Trophoblast cell (in vitro differentiated cells and primary cell): ENCODE measurements at regions not wholly inside any gene's neighbourhood (a gene's known extent, or its start where the extent isn't known, plus 50 kb on each side); places are given as distances from the start of the nearest gene placed in this dataset.

Source experiments
- DNase-seq, 2 donors: peaks; one replicate each; pipeline ENCODE4 v3.0.0-alpha.2; 2016
- H2AFZ ChIP-seq: 2 replicates; pipeline ENCODE4 v1.6.1; 2013; ENCODE audit warnings: low read length, moderate library complexity, mild to moderate bottlenecking; ENCODE audit not compliant: insufficient read depth, poor library complexity
- H2AK5ac ChIP-seq: 2 replicates; pipeline ENCODE4 v1.6.1; 2013; ENCODE audit warnings: mild to moderate bottlenecking, low read length
- H2BK120ac ChIP-seq: 2 replicates; pipeline ENCODE4 v1.6.1; 2013; ENCODE audit warnings: low read length, mild to moderate bottlenecking, moderate library complexity; ENCODE audit not compliant: insufficient read depth, poor library complexity
- H2BK12ac ChIP-seq: 2 replicates; pipeline ENCODE4 v1.6.1; 2013; ENCODE audit warnings: mild to moderate bottlenecking, low read length, moderate library complexity
- H2BK5ac ChIP-seq: 2 replicates; pipeline ENCODE4 v1.6.1; 2013; ENCODE audit warnings: low read length, low read depth, moderate library complexity, mild to moderate bottlenecking; ENCODE audit not compliant: poor library complexity
- H3K14ac ChIP-seq: 2 replicates; pipeline ENCODE4 v1.6.1; 2013; ENCODE audit warnings: mild to moderate bottlenecking, low read length
- H3K18ac ChIP-seq: 2 replicates; pipeline ENCODE4 v1.6.1; 2013; ENCODE audit warnings: mild to moderate bottlenecking, low read length
- H3K23ac ChIP-seq: 2 replicates; pipeline ENCODE4 v1.6.1; 2013; ENCODE audit warnings: low read length
- H3K27ac ChIP-seq: 2 replicates; pipeline ENCODE4 v1.5.1; 2013; ENCODE audit warnings: low read depth, mild to moderate bottlenecking, inconsistent platforms, low read length, moderate library complexity
- H3K27me3 ChIP-seq: 2 replicates; pipeline ENCODE4 v1.6.1; 2013; ENCODE audit warnings: inconsistent platforms, mild to moderate bottlenecking, low read length, moderate library complexity; ENCODE audit not compliant: insufficient read depth
- H3K36me3 ChIP-seq, 2 experiments: 1 replicate in 1 of 2; 2 replicates in 1 of 2; pipeline ENCODE4 v1.6.1; 2013; ENCODE audit warnings: low read length in 2 of 2, mild to moderate bottlenecking in 2 of 2, moderate library complexity in 1 of 2; ENCODE audit not compliant: insufficient read depth in 2 of 2, control insufficient read depth in 1 of 2
- H3K4ac ChIP-seq: 2 replicates; pipeline ENCODE4 v1.6.1; 2013; ENCODE audit warnings: low read depth, mild to moderate bottlenecking, low read length, moderate library complexity
- H3K4me1 ChIP-seq, 2 experiments: 1 replicate in 1 of 2; 2 replicates in 1 of 2; pipeline ENCODE4 v1.6.1; 2013; ENCODE audit warnings: low read length in 2 of 2, mild to moderate bottlenecking in 2 of 2, moderate library complexity in 1 of 2; ENCODE audit not compliant: insufficient read depth in 2 of 2, control insufficient read depth in 1 of 2
- H3K4me2 ChIP-seq: 2 replicates; pipeline ENCODE4 v1.6.1; 2013; ENCODE audit warnings: inconsistent platforms, mild to moderate bottlenecking, low read length, moderate library complexity
- H3K4me3 ChIP-seq: 2 replicates; pipeline ENCODE4 v1.5.1; 2013; ENCODE audit warnings: mild to moderate bottlenecking, low read depth, low read length, inconsistent platforms
- H3K79me1 ChIP-seq: one replicate; pipeline ENCODE4 v1.6.1; 2013; ENCODE audit warnings: low read length
- H3K79me2 ChIP-seq: 2 replicates; pipeline ENCODE4 v1.6.1; 2013; ENCODE audit warnings: low read length, mild to moderate bottlenecking; ENCODE audit not compliant: control insufficient read depth, insufficient read depth, poor library complexity
- H3K9ac ChIP-seq: 2 replicates; pipeline ENCODE4 v1.6.1; 2013; ENCODE audit warnings: mild to moderate bottlenecking, low read length
- H3K9me3 ChIP-seq: 2 replicates; pipeline ENCODE4 v1.6.1; 2013; ENCODE audit warnings: low read depth, mild to moderate bottlenecking, control low read depth, inconsistent platforms, low read length; ENCODE audit not compliant: insufficient read depth
- H4K12ac ChIP-seq: 2 replicates; pipeline ENCODE4 v1.6.1; 2013; ENCODE audit warnings: low read depth, mild to moderate bottlenecking, low read length, moderate library complexity
- H4K8ac ChIP-seq: 2 replicates; pipeline ENCODE4 v1.6.1; 2013; ENCODE audit warnings: low read depth, mild to moderate bottlenecking, low read length, moderate library complexity
- H4K91ac ChIP-seq: one replicate; pipeline ENCODE4 v1.6.1; 2013; ENCODE audit warnings: low read depth, mild to moderate bottlenecking, low read length, moderate library complexity
- WGBS: extraction: QIAGEN DNeasy Blood & Tissue Kit; methylation state at CpG from one replicate; pipeline ENCODE4 v1.1.7; 2013; ENCODE audit warnings: missing lambda C conversion rate; ENCODE audit not compliant: insufficient read length, insufficient coverage; ENCODE audit errors: extremely low coverage; 5-methylcytosine and 5-hydroxymethylcytosine counted together

- H3K18ac ChIP-seq, result no peak overlapping the region
- H3K23ac ChIP-seq, result no peak overlapping the region
- H3K4me2 ChIP-seq, result no peak overlapping the region
- no peak overlapping the region for H3K27ac ChIP-seq
- H2BK5ac ChIP-seq, result no peak overlapping the region
- no peak overlapping the region for H2BK120ac ChIP-seq
- no peaks in the 10 kb centered on the region for H3K79me1 ChIP-seq
- H4K91ac ChIP-seq, result no peak overlapping the region
- no peak overlapping the region for H3K4ac ChIP-seq
- no peak overlapping the region for H4K8ac ChIP-seq
- no peak overlapping the region for H2AK5ac ChIP-seq
- no peak overlapping the region for H3K14ac ChIP-seq
- H3K36me3 ChIP-seq, result no peaks in the 10 kb centered on the region
- H3K9me3 ChIP-seq, result no peaks in the 10 kb centered on the region
- no peak overlapping the region for H3K4me3 ChIP-seq
- no peak overlapping the region for H2AFZ ChIP-seq
- H4K12ac ChIP-seq, result no peak overlapping the region
- WGBS, result no CpG with 5 or more reads among the region's 1 CpG
- H3K79me2 ChIP-seq, result no peaks in the 10 kb centered on the region
- H3K4me1 ChIP-seq, result no peaks in the 10 kb centered on the region
- H2BK12ac ChIP-seq, result no peak overlapping the region
- H3K9ac ChIP-seq, result no peak overlapping the region
- DNase-seq, result no peak
- H3K27me3 ChIP-seq, result no peaks in the 10 kb centered on the region
Measured at GRCh38 chr7:52465216-52465615, 570.2 kb upstream of the POM121L12 start.

GRCh38 chr7:52463341-52463740 is 572.1 kb upstream of the POM121L12 start:
- Histone ChIP-seq H2AFZ (no peak overlapping the region), H4K8ac (no peak overlapping the region)

GRCh38 chr7:52462474-52462873 is 573.0 kb upstream of the POM121L12 start:
- H2BK120ac ChIP-seq, result no peak overlapping the region
- no peak overlapping the region for H3K9ac ChIP-seq
- H3K79me2 ChIP-seq, result no peaks in the 10 kb centered on the region
- no peak overlapping the region for H2AFZ ChIP-seq
- H3K23ac ChIP-seq, result no peak overlapping the region
- H3K4me3 ChIP-seq, result no peak overlapping the region
- H3K18ac ChIP-seq, result no peak overlapping the region
- no peak overlapping the region for H3K27ac ChIP-seq
- DNase-seq, result no peak
- no peak overlapping the region for H3K4me2 ChIP-seq
- H2BK12ac ChIP-seq, result no peak overlapping the region
- no peaks in the 10 kb centered on the region for H3K79me1 ChIP-seq
- no peak overlapping the region for H3K4ac ChIP-seq
- H4K12ac ChIP-seq, result no peak overlapping the region
- H2AK5ac ChIP-seq, result no peak overlapping the region
- no peaks in the 10 kb centered on the region for H3K36me3 ChIP-seq
- no peaks in the 10 kb centered on the region for H3K4me1 ChIP-seq
- H3K27me3 ChIP-seq, result no peaks in the 10 kb centered on the region
- no peak overlapping the region for H3K14ac ChIP-seq
- no CpG with 5 or more reads among the region's 3 CpGs for WGBS
- no peak overlapping the region for H4K91ac ChIP-seq
- no peaks in the 10 kb centered on the region for H3K9me3 ChIP-seq
- H4K8ac ChIP-seq, result no peak overlapping the region
- H2BK5ac ChIP-seq, result no peak overlapping the region

More at GRCh38 chr7:52463341-52463740, 572.1 kb upstream of the POM121L12 start:
- Histone ChIP-seq H3K79me1 (no peaks in the 10 kb centered on the region), H3K27me3 (no peaks in the 10 kb centered on the region), H3K27ac (no peak overlapping the region), H3K4ac (no peak overlapping the region), H3K36me3 (no peaks in the 10 kb centered on the region), H3K23ac (no peak overlapping the region), H3K9me3 (no peaks in the 10 kb centered on the region), H4K91ac (no peak overlapping the region), H3K9ac (no peak overlapping the region), H3K4me3 (no peak overlapping the region), H3K4me1 (no peaks in the 10 kb centered on the region), H2BK12ac (no peak overlapping the region), H2BK120ac (no peak overlapping the region), H4K12ac (no peak overlapping the region), H2AK5ac (no peak overlapping the region), H3K4me2 (no peak overlapping the region), H2BK5ac (no peak overlapping the region), H3K14ac (no peak overlapping the region), H3K79me2 (no peaks in the 10 kb centered on the region), H3K18ac (no peak overlapping the region)
- DNase-seq, result no peak
- no CpG with 5 or more reads among the region's 3 CpGs for whole genome bisulfite sequencing

GRCh38 chr7:52455571-52455970 is 579.9 kb upstream of the POM121L12 start:
- no peak overlapping the region for H3K9ac ChIP-seq
- H3K18ac ChIP-seq, result no peak overlapping the region
- H3K36me3 ChIP-seq, result no peaks in the 10 kb centered on the region
- no peak overlapping the region for H3K4ac ChIP-seq
- H4K12ac ChIP-seq, result no peak overlapping the region
- H2BK12ac ChIP-seq, result no peak overlapping the region
- no peaks in the 10 kb centered on the region for H3K4me1 ChIP-seq
- no peak overlapping the region for H2AK5ac ChIP-seq
- H3K79me2 ChIP-seq, result no peaks in the 10 kb centered on the region
- peaks cover 2% of the 10 kb centered on the region for H3K9me3 ChIP-seq
- DNase-seq, result no peak
- no peak overlapping the region for H2BK120ac ChIP-seq
- H3K4me2 ChIP-seq, result no peak overlapping the region
- no CpG with 5 or more reads among the region's 8 CpGs for WGBS
- H2AFZ ChIP-seq, result no peak overlapping the region
- no peak overlapping the region for H2BK5ac ChIP-seq
- no peak overlapping the region for H3K27ac ChIP-seq
- no peak overlapping the region for H3K14ac ChIP-seq
- H3K23ac ChIP-seq, result no peak overlapping the region
- no peaks in the 10 kb centered on the region for H3K27me3 ChIP-seq
- no peak overlapping the region for H3K4me3 ChIP-seq
- no peak overlapping the region for H4K91ac ChIP-seq
- H4K8ac ChIP-seq, result no peak overlapping the region
- no peaks in the 10 kb centered on the region for H3K79me1 ChIP-seq
